Sigmoid colon (tissue), 4 donors: ENCODE measurements at regions not wholly inside any gene's neighbourhood (a gene's known extent, or its start where the extent isn't known, plus 50 kb on each side); places are given as distances from the start of the nearest gene placed in this dataset.

ENCODE experiments used
- POLR2AphosphoS5 ChIP-seq, 4 donors: sonication (generic); formaldehyde crosslinking; IDR thresholded peaks; one replicate each; pipeline ENCODE4 v1.6.1; 2017; ENCODE audit warnings: antibody characterized with exemption in 4 of 4
- TF ChIP-seq, protein P1 (sequence below), 4 experiments: fragments of 450-650 bp in 3 of 4; fragments of 200-600 bp in 1 of 4; IDR thresholded peaks; one replicate each; pipeline ENCODE4 v1.5.1; 2016 to 2019; ENCODE audit warnings: antibody characterized with exemption in 4 of 4, mild to moderate bottlenecking in 3 of 4, moderate library complexity in 2 of 4

DNA sequence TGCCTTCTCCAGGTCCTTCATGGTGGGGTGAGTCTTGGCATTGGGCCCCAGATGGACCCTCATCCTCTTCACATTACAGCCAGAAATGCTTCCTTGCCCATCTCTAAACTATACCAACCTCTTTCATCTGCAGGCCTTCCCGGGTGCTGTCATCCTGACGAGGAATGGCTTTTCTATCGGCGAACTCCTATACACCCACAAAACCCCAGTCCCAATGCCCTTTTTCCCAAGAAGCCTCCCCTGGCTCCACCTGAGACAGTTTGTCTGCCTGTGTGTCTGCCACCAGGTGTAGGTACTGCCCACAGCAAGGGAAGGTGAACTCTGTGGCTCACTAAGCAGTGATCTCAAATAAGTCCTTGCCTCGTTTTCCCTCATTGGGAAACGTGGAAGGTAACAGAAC lies 55.3 kb downstream of the PTPRS start:
- no peak for TF ChIP-seq POLR2AphosphoS5 (IDR thresholded peaks at IDR 0.05)
- TF ChIP-seq, protein P1, sequence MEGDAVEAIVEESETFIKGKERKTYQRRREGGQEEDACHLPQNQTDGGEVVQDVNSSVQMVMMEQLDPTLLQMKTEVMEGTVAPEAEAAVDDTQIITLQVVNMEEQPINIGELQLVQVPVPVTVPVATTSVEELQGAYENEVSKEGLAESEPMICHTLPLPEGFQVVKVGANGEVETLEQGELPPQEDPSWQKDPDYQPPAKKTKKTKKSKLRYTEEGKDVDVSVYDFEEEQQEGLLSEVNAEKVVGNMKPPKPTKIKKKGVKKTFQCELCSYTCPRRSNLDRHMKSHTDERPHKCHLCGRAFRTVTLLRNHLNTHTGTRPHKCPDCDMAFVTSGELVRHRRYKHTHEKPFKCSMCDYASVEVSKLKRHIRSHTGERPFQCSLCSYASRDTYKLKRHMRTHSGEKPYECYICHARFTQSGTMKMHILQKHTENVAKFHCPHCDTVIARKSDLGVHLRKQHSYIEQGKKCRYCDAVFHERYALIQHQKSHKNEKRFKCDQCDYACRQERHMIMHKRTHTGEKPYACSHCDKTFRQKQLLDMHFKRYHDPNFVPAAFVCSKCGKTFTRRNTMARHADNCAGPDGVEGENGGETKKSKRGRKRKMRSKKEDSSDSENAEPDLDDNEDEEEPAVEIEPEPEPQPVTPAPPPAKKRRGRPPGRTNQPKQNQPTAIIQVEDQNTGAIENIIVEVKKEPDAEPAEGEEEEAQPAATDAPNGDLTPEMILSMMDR (IDR thresholded peaks at IDR 0.05): no peak
